ENCODE measurements at regions not wholly inside any gene's neighbourhood (a gene's known extent, or its start where the extent isn't known, plus 50 kb on each side); places are given as distances from the start of the nearest gene placed in this dataset.

DNA sequence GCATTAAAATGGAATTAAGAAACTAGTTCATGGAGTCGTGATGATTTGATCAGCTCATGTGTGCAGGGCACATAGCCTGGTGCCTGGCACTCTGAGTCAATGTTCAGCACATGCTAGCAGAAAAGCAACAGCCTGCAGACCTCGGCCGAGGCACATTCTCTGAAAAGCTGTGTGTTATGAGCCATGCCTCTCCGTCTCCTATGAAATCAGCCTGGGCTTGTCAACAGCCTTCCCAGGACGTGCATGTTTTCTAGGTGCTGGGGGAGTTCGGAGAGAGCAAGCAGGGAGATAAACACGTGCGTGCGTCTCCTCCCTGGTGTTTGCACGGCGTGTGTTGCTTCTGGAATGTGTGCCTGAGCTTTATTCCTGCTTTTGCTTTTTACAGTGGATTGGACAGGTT is 207.8 kb upstream of the KCNG1 start:
- TF ChIP-seq POLR2AphosphoS5 (IDR thresholded peaks at IDR 0.05; ENCODE audit: low read depth, low read length) (no peak), TAF1 (IDR thresholded peaks at IDR 0.05; ENCODE audit: low read depth, low read length) (no peak), POLR2A (IDR thresholded peaks at IDR 0.05; ENCODE audit: low read depth, low read length) (no peak), SPI1 (IDR thresholded peaks at IDR 0.05; ENCODE audit: low read depth, low read length) (no peak), PAX5 (IDR thresholded peaks at IDR 0.05; ENCODE audit: insufficient read depth, low read length, severe bottlenecking) (no peak)
